ENCODE measurements at regions not wholly inside any gene's neighbourhood (a gene's known extent, or its start where the extent isn't known, plus 50 kb on each side); places are given as distances from the start of the nearest gene placed in this dataset.

DNA sequence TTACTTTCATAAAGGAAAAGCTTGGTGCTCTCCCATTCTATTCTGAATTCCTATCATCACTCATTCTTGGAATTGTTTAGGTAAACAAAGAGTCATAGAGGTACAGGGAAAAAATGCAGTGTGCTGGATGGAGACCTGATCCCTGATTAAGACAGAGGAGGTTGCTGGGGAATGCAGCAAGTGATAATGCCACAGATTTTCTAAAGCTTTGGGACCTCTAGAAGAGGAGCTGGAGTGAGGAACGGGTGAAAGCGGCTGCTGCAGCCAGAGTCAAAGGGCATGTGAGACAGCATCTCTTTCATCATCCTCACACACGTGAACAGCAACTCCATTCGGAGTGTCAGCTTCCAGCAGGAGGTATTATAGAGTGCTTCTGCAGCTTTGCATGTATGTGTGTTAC is 54.9 kb upstream of the DIPK1A start:
- TF ChIP-seq CTCF (IDR thresholded peaks at IDR 0.05) (no peak), REST (IDR thresholded peaks at IDR 0.05; ENCODE audit: insufficient read depth in 1 of 2, low read depth in 2 of 2, low read length in 1 of 2) (no peak), SIN3A (IDR thresholded peaks at IDR 0.05; ENCODE audit: borderline replicate concordance, insufficient read depth, low read depth, low read length) (no peak)

Data from Panc1 (cell line).